Epithelial cell of proximal tubule (primary cell): ENCODE measurements at regions not wholly inside any gene's neighbourhood (a gene's known extent, or its start where the extent isn't known, plus 50 kb on each side); places are given as distances from the start of the nearest gene placed in this dataset.

Experiments
- DNase-seq: peaks from one replicate; pipeline ENCODE4 v3.0.0-alpha.2; 2011; ENCODE audit warnings: low read depth
- H3K4me3 ChIP-seq: 2 replicates; pipeline ENCODE4 v1.5.1; 2011; ENCODE audit warnings: low read depth, mild to moderate bottlenecking, low read length
- CTCF ChIP-seq: conservative IDR thresholded peaks from 2 replicates; pipeline ENCODE4 v1.5.1; 2012; ENCODE audit warnings: low read depth, mild to moderate bottlenecking, low read length

GRCh38 chr15:29534378-29534777 is 264.8 kb upstream of the NSMCE3 start:
- no peak for TF ChIP-seq CTCF
- no peak overlapping the region for H3K4me3 ChIP-seq
- no peak for DNase-seq

- no peak overlapping the region for H3K4me3 ChIP-seq
- no peak for DNase-seq
- TF ChIP-seq CTCF, result no peak
These were observed 264.0 kb upstream of the NSMCE3 start for GRCh38 chr15:29533647-29534046.

- no peak overlapping the region for H3K4me3 ChIP-seq
- DNase-seq, result no peak
- TF ChIP-seq CTCF, result no peak
These were observed 262.7 kb upstream of the NSMCE3 start for GRCh38 chr15:29532296-29532695.

- DNase-seq, result no peak
- no peak overlapping the region for H3K4me3 ChIP-seq
- no peak for TF ChIP-seq CTCF
These were observed 261.3 kb upstream of the NSMCE3 start for GRCh38 chr15:29530966-29531365.

- no peak for DNase-seq
These were observed 259.4 kb upstream of the NSMCE3 start for GRCh38 chr15:29529043-29529442.

GRCh38 chr15:29528276-29528675 is 258.7 kb upstream of the NSMCE3 start:
- TF ChIP-seq CTCF, result no peak
- H3K4me3 ChIP-seq, result no peak overlapping the region
- no peak for DNase-seq

More at GRCh38 chr15:29529043-29529442, 259.4 kb upstream of the NSMCE3 start:
- TF ChIP-seq CTCF, result no peak
- no peak overlapping the region for H3K4me3 ChIP-seq

- no peak overlapping the region for H3K4me3 ChIP-seq
- no peak for TF ChIP-seq CTCF
- no peak for DNase-seq
These were observed 257.2 kb upstream of the NSMCE3 start for GRCh38 chr15:29526802-29527201.
